ENCODE measurements at regions not wholly inside any gene's neighbourhood (a gene's known extent, or its start where the extent isn't known, plus 50 kb on each side); places are given as distances from the start of the nearest gene placed in this dataset.

DNA sequence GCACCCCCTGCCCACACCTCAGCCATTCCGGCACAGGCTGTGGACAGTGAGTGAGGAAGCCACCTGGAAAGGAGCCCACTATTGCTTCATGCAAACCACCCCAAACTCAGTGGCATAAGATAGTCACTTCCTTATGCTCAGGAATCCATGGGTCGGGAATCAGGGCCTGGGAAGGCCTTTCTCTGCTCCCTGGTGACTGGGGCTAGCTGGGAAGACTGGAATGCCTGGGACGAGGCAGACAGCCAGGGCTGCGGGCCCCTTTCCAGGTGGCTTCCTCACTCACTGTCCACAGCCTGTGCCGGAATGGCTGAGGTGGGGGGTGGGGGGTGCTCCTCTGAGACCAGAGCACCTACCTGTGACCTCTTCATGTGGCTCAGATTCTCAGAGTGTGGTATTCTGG, 74.1 kb upstream of the GRB10 start (continued):
- TF ChIP-seq, protein P1, sequence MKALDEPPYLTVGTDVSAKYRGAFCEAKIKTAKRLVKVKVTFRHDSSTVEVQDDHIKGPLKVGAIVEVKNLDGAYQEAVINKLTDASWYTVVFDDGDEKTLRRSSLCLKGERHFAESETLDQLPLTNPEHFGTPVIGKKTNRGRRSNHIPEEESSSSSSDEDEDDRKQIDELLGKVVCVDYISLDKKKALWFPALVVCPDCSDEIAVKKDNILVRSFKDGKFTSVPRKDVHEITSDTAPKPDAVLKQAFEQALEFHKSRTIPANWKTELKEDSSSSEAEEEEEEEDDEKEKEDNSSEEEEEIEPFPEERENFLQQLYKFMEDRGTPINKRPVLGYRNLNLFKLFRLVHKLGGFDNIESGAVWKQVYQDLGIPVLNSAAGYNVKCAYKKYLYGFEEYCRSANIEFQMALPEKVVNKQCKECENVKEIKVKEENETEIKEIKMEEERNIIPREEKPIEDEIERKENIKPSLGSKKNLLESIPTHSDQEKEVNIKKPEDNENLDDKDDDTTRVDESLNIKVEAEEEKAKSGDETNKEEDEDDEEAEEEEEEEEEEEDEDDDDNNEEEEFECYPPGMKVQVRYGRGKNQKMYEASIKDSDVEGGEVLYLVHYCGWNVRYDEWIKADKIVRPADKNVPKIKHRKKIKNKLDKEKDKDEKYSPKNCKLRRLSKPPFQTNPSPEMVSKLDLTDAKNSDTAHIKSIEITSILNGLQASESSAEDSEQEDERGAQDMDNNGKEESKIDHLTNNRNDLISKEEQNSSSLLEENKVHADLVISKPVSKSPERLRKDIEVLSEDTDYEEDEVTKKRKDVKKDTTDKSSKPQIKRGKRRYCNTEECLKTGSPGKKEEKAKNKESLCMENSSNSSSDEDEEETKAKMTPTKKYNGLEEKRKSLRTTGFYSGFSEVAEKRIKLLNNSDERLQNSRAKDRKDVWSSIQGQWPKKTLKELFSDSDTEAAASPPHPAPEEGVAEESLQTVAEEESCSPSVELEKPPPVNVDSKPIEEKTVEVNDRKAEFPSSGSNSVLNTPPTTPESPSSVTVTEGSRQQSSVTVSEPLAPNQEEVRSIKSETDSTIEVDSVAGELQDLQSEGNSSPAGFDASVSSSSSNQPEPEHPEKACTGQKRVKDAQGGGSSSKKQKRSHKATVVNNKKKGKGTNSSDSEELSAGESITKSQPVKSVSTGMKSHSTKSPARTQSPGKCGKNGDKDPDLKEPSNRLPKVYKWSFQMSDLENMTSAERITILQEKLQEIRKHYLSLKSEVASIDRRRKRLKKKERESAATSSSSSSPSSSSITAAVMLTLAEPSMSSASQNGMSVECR (CRISPR knock-in tag; IDR thresholded peaks at IDR 0.05; ENCODE audit: borderline replicate concordance): no peak
- TF ChIP-seq NR2C2 (CRISPR knock-in tag; IDR thresholded peaks at IDR 0.05) (no peak), ZNF219 (CRISPR knock-in tag; IDR thresholded peaks at IDR 0.05; ENCODE audit: borderline replicate concordance) (no peak), ZNF121 (CRISPR knock-in tag; IDR thresholded peaks at IDR 0.05) (no peak), JUN (CRISPR knock-in tag; IDR thresholded peaks at IDR 0.05) (no peak), ZNF423 (CRISPR knock-in tag; IDR thresholded peaks at IDR 0.05) (no peak), MXD4 (CRISPR knock-in tag; IDR thresholded peaks at IDR 0.05; ENCODE audit: borderline replicate concordance) (no peak)
- TF ChIP-seq, protein P2, sequence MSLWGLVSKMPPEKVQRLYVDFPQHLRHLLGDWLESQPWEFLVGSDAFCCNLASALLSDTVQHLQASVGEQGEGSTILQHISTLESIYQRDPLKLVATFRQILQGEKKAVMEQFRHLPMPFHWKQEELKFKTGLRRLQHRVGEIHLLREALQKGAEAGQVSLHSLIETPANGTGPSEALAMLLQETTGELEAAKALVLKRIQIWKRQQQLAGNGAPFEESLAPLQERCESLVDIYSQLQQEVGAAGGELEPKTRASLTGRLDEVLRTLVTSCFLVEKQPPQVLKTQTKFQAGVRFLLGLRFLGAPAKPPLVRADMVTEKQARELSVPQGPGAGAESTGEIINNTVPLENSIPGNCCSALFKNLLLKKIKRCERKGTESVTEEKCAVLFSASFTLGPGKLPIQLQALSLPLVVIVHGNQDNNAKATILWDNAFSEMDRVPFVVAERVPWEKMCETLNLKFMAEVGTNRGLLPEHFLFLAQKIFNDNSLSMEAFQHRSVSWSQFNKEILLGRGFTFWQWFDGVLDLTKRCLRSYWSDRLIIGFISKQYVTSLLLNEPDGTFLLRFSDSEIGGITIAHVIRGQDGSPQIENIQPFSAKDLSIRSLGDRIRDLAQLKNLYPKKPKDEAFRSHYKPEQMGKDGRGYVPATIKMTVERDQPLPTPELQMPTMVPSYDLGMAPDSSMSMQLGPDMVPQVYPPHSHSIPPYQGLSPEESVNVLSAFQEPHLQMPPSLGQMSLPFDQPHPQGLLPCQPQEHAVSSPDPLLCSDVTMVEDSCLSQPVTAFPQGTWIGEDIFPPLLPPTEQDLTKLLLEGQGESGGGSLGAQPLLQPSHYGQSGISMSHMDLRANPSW (CRISPR knock-in tag; conservative IDR thresholded peaks at IDR 0.05; ENCODE audit: low read depth): no peak
- TF ChIP-seq, protein P3, sequence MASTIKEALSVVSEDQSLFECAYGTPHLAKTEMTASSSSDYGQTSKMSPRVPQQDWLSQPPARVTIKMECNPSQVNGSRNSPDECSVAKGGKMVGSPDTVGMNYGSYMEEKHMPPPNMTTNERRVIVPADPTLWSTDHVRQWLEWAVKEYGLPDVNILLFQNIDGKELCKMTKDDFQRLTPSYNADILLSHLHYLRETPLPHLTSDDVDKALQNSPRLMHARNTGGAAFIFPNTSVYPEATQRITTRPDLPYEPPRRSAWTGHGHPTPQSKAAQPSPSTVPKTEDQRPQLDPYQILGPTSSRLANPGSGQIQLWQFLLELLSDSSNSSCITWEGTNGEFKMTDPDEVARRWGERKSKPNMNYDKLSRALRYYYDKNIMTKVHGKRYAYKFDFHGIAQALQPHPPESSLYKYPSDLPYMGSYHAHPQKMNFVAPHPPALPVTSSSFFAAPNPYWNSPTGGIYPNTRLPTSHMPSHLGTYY (CRISPR knock-in tag; IDR thresholded peaks at IDR 0.05): no peak
- TF ChIP-seq, protein P4, sequence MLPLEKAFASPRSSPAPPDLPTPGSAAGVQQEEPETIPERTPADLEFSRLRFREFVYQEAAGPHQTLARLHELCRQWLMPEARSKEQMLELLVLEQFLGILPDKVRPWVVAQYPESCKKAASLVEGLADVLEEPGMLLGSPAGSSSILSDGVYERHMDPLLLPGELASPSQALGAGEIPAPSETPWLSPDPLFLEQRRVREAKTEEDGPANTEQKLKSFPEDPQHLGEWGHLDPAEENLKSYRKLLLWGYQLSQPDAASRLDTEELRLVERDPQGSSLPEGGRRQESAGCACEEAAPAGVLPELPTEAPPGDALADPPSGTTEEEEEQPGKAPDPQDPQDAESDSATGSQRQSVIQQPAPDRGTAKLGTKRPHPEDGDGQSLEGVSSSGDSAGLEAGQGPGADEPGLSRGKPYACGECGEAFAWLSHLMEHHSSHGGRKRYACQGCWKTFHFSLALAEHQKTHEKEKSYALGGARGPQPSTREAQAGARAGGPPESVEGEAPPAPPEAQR (CRISPR knock-in tag; IDR thresholded peaks at IDR 0.05): no peak

DNA sequence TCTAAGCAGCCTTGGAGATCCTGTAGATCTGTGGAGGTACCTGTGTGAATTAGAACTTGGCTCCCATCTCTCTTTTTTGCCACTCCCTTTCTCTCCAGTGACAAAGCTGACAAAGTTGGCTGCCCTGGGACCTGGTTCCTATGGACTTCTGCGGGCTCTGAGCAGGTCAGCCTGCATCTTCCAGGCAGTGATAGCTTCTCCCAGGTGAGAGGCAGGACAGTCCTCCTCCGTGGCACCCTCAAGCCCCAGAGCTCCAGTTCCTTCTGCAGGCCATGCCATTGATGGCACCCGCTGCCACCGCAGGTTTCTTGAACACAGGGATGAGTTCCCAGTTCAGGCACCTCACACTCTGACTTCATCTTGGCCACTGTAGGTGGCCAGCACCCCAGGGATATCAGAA, 73.5 kb upstream of the GRB10 start:
- Mint-ChIP-seq H3K9me3 (peaks cover 4% of the 10 kb centered on the region; the same call in 1 of the 2 replicates), H3K4me1 (no peaks in the 10 kb centered on the region), H3K4me3 (no peak overlapping the region), H3K27ac (no peak overlapping the region), H3K27me3 (ENCODE audit: low read depth) (peaks cover 4% of the 10 kb centered on the region), H3K36me3 (no peaks in the 10 kb centered on the region)
- ATAC-seq (no peak), DNase-seq (ENCODE audit: low spot score) (no peak)
- POLR2A ChIA-PET: no interaction called here
- TF ChIP-seq RORB (CRISPR knock-in tag; IDR thresholded peaks at IDR 0.05) (no peak), FOXJ3 (CRISPR knock-in tag; IDR thresholded peaks at IDR 0.05; ENCODE audit: borderline replicate concordance) (no peak), TCF7 (CRISPR knock-in tag; IDR thresholded peaks at IDR 0.05; ENCODE audit: low read depth) (no peak), GABPB1 (CRISPR knock-in tag; IDR thresholded peaks at IDR 0.05) (no peak), EMX1 (CRISPR knock-in tag; IDR thresholded peaks at IDR 0.05) (no peak)
- TF ChIP-seq, protein P5, sequence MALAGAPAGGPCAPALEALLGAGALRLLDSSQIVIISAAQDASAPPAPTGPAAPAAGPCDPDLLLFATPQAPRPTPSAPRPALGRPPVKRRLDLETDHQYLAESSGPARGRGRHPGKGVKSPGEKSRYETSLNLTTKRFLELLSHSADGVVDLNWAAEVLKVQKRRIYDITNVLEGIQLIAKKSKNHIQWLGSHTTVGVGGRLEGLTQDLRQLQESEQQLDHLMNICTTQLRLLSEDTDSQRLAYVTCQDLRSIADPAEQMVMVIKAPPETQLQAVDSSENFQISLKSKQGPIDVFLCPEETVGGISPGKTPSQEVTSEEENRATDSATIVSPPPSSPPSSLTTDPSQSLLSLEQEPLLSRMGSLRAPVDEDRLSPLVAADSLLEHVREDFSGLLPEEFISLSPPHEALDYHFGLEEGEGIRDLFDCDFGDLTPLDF (CRISPR knock-in tag; IDR thresholded peaks at IDR 0.05): no peak
- CTCF ChIA-PET: no interaction called here

Measured in WTC11 (cell line).